Stimulated activated CD4-positive, alpha-beta T cell treated with anti-CD3 and anti-CD28 coated beads, TNF-alpha, amount 100 ng/mL, for 1 hour (primary cell): ENCODE measurements at regions not wholly inside any gene's neighbourhood (a gene's known extent, or its start where the extent isn't known, plus 50 kb on each side); places are given as distances from the start of the nearest gene placed in this dataset.

Source experiments
- DNase-seq, 3 donors: peaks; one replicate each; pipeline ENCODE4 v3.0.0-alpha.2; 2020; ENCODE audit warnings: low read depth in 3 of 3, low spot score in 1 of 3

GRCh38 chr18:77899972-77900754 is 650.5 kb downstream of the GALR1 start:
- peak in 2 of 3 donors; percentile 13 to 38 for DNase-seq

- no peak for DNase-seq
Measured at GRCh38 chr18:77905011-77905410, 655.4 kb downstream of the GALR1 start.

DNA sequence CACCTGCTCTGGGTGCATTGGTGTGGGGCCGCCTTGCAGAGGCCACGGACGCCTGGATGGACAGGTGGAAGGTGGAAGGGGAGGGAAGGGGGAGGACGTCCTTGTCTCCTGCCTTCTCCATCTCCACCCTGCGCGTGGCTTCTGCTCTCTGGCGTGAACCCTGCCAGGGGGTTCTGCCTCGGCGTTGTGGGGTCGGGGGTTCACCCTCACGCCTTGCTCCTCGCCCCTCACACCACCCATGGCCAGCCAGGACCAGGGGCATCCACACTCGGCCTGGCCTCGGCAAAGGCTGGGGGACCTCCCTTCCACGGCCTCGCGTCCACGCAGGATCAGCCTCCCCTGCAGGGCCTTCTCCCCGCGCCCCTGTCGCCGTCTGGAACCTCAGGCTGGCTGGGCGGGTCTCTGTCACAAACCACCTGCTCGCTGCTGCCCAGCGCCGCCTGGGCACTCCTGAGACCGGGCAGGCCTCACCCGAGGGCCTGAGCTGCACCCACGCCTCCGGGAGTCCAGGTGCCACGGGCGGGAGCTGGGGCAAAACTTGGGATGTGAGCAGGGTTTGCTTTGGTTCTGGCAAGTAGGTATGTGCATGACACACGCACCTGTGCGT is 655.9 kb downstream of the GALR1 start:
- no peak for DNase-seq

GRCh38 chr18:77906103-77906892 is 656.6 kb downstream of the GALR1 start:
- DNase-seq = no peak

- no peak for DNase-seq
Measured at GRCh38 chr18:77910347-77910746, 660.7 kb downstream of the GALR1 start.

DNA sequence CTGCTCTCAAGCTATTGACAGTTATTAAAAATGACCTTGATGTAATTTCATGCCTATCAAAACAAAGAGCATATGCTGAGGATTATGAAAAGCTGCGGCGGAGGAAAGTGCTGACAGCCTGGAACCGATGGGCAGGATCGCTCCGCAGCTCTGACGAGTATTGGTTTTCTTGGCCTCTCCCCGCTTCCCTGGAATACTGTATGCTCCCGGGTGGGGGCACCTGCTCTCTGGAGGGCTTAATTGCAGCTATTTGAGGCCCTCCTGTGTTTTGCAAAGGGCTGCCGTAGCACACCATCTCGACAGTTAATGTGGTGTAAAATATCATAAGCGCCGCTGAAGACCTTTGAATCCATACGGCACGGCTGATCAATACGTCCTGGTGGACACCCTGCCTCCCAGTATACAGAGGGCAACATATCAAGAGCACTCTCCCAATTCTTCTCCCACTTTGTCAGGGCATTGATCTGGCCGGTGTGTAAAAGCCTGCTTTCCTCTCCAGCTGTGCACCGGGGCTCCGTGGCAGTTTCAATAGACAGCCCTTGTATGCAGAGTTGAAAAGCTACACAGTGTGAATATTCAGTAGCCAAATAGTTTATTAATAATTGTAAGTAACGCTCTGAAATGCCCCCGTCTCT is 662.4 kb downstream of the GALR1 start:
- DNase-seq = no peak

GRCh38 chr18:77918730-77919129 is 669.1 kb downstream of the GALR1 start:
- no peak for DNase-seq

- no peak for DNase-seq
Measured at GRCh38 chr18:77919923-77920322, 670.3 kb downstream of the GALR1 start.

- no peak for DNase-seq
Measured at GRCh38 chr18:77935342-77935741, 685.7 kb downstream of the GALR1 start.

GRCh38 chr18:77940566-77940965 is 690.9 kb downstream of the GALR1 start:
- no peak for DNase-seq

GRCh38 chr18:77944533-77944932 is 694.9 kb downstream of the GALR1 start:
- no peak for DNase-seq

DNA sequence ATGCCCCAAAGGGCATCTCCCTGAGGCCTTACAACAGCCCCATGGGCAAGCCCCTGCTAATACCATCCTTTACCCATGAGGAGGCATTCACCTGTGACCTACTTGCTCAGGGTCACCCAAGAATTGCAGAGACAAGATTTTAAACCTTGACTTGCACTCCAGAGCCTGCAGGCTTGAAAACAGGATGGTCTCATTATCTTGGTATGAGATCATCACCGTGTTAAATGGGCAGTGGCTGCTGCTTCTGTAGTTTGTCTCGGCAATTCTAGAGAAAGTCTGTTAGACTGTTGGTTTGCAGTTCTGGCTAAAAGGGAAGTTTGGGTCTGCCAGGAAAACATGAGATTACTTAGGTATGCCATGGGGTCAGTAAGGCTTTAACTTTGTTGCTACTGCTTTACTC is 698.9 kb downstream of the GALR1 start:
- no peak for DNase-seq

DNA sequence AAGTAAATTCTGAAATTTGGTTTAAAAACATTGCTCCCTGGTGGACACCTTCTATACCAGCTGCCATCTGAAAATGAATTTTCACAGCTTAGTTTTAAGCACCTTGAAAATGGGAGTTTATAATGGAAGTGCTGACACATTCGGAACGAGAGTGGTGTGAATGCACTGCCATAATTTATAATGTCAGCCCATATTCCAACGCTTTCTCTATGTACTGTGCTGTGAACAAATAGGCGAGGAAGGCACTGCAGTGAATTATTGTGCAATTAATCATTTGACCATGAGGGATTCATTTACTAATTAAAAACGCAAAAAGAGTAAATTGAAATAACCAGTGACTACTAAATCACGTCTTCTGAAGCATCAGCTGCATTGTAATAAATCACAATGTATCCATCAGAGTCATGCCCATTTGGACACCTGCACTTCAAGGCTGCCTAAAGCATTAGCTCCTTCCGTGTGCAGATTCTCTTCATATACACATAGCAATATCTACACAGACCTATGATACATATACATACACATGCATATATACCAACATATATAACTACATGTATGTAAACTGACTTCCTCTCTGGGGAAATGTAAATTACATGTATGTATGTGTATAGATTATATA is 699.8 kb downstream of the GALR1 start:
- no peak for DNase-seq

DNA sequence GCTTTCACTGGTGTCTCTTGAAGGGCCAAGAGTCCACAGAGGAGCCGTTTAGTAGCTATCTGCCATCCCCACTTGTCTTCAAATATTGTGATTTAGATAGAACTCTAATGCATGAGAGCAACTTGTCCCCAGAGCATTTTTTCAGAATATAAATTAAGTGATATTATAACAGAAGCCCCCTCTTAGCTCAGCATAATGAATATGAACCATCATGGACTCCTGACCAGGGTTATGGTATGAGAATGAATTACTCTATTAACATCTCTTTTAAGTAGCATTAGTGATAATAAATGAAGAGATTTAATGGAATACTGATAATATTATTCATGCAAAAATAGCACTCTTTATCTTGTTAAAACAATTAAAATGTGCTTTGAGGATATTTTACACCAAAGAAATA is 709.6 kb downstream of the GALR1 start:
- DNase-seq = no peak

DNA sequence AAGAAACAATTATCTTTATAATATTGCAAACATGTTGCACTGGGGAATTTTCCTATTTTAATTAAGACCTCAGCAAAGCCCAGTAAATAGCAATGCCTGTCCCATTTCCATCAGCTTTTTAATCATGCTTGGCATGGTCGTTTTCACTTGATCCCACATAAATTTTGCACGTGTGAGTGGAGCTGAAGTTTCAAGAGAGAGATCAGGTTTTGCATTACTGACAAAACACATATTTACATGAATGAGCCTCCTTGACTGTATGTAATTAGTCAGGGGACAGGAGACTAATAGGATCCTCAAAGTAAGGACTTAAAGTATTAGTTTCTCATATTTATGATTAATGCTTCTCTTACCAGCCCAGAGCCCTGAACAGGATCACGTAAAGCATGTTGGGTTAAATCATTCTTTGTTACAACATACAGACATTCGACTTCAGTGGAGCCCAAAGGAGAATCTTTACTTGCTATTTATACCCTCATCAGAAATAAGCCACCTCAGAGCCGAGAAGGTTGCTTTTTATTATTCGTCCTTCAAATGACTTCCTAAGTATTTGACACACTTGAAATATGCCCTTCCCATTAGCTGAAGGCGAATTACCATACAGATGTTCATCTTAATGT is 711.3 kb downstream of the GALR1 start:
- no peak for DNase-seq

- DNase-seq = no peak
Measured at GRCh38 chr18:77967071-77967470, 717.4 kb downstream of the GALR1 start.

DNA sequence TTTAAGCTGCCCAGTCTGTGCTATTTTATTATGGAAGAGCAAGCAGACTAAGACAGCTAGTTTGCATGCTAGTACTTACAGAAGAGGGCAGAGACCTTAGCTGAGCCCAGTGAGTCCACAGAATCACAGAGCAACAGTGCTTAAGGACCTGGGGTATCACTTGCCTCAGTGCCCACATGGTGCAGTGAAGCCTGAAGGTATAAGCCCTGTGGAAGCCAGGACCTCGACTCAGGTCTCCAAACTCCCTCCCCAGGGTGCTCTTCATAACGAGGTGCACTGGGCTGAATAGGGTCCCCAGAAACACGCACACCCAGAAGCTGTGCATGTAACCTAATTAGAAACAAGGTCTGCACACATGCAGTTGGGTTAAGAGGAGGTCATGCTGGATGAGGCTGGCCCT is 718.1 kb downstream of the GALR1 start:
- no peak for DNase-seq

DNA sequence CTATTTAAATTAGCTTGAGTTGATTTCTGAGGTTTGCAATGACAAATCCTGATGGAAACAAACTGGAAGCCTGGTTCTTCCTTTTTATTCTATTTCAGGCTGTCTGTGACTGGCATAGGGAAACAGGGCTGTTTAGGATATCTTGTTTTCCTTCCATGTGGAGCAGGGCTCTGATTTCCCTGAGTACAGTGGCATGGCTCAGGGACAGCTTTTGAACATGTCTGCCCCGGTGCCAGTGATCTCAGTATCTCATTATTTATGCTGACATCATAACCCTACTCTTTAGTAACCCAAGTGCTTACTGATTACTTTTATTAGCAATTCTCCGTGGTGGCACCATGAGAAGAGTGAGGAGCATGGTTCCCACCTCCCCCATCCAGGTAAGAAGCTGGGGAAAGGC is 720.3 kb downstream of the GALR1 start:
- no peak for DNase-seq

DNA sequence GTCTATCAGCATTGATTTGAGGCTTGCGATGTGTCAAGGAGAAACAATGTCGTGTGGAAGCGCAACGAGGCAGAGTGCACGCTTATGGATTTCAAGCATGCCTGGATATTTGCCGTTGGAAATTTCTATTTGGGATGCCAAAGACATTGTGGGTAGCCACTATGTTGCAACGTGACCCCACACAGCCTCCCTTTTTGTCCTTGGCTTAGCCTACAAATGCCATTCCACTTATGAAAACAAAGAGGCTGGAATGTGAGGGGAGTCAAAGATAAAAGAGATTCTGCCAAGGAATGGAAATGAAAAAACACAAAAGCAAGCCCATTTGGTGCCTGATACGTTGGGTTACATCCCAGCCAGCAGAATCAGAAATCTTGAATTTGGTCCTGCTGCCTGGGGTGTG is 721.2 kb downstream of the GALR1 start:
- DNase-seq = no peak

DNA sequence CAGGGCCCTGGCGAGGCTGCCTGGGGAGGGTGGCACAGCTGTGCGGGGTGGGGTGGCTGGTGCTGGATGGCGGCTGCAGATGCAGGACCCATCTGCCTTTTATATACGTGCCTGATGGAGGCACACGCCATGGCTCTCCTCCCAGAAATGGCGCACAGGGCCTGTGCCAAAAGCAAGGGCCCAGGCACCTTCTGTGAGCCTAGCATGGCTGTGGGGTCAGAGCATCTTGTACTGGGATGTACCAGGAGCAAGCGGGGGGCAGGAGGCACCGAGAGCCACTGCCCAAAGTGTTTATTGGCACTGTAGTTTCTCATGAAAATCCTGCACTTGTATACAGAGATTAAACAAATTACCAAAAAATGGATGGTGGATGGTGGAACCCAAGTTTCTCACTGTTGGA is 724.1 kb downstream of the GALR1 start:
- DNase-seq = no peak

GRCh38 chr18:77974329-77974728 is 724.7 kb downstream of the GALR1 start:
- no peak for DNase-seq
